MM.1S (cell line): ENCODE measurements at regions not wholly inside any gene's neighbourhood (a gene's known extent, or its start where the extent isn't known, plus 50 kb on each side); places are given as distances from the start of the nearest gene placed in this dataset.

Source experiments
- DNase-seq: peaks from one replicate; pipeline ENCODE4 v3.0.0-alpha.2; 2015
- H2AFZ ChIP-seq: fragments of 300-600 bp; sonication (generic); 2 replicates; pipeline ENCODE4 v1.6.0; 2016; ENCODE audit warnings: antibody characterized with exemption, low read length
- H3F3A ChIP-seq: fragments of 300-600 bp; sonication (generic); 2 replicates; pipeline ENCODE4 v1.6.1; 2016; ENCODE audit warnings: mild to moderate bottlenecking, antibody characterized with exemption, low read length, moderate library complexity, mixed read lengths; ENCODE audit not compliant: insufficient read depth
- H3K27ac ChIP-seq: fragments of 300-600 bp; sonication (generic); 2 replicates; pipeline ENCODE4 v1.5.1; 2016; ENCODE audit warnings: mild to moderate bottlenecking, low read length
- H3K27me3 ChIP-seq: fragments of 300-600 bp; sonication (generic); replicated peaks from 2 replicates; pipeline ENCODE4 v1.6.0; 2016; ENCODE audit warnings: low read length; ENCODE audit not compliant: insufficient read depth
- H3K36me3 ChIP-seq: fragments of 300-600 bp; sonication (generic); replicated peaks from 2 replicates; pipeline ENCODE4 v1.6.1; 2016; ENCODE audit warnings: mild to moderate bottlenecking, low read length, mixed read lengths; ENCODE audit not compliant: insufficient read depth
- H3K4me1 ChIP-seq: fragments of 300-600 bp; sonication (generic); 2 replicates; pipeline ENCODE4 v1.6.1; 2016; ENCODE audit warnings: low read length, mixed read lengths
- H3K4me2 ChIP-seq: fragments of 300-600 bp; sonication (generic); 2 replicates; pipeline ENCODE4 v1.6.0; 2016; ENCODE audit warnings: low read depth, low read length
- H3K4me3 ChIP-seq: fragments of 300-600 bp; sonication (generic); 2 replicates; pipeline ENCODE4 v1.5.1; 2016; ENCODE audit warnings: low read length, mixed read lengths
- H3K79me2 ChIP-seq: fragments of 300-600 bp; sonication (generic); 2 replicates; pipeline ENCODE4 v1.6.1; 2016; ENCODE audit warnings: mixed run types, low read length, mixed read lengths
- H3K9ac ChIP-seq: fragments of 300-600 bp; sonication (generic); 2 replicates; pipeline ENCODE4 v1.6.1; 2016; ENCODE audit warnings: low read length, mixed read lengths
- H3K9me2 ChIP-seq: fragments of 300-600 bp; sonication (generic); replicated peaks from 2 replicates; pipeline ENCODE4 v1.6.1; 2016; ENCODE audit warnings: mild to moderate bottlenecking, low read length, mixed read lengths; ENCODE audit not compliant: insufficient read depth
- H3K9me3 ChIP-seq: fragments of 300-600 bp; sonication (generic); replicated peaks from 2 replicates; pipeline ENCODE4 v1.6.1; 2016; ENCODE audit warnings: mild to moderate bottlenecking, low read length, mixed read lengths; ENCODE audit not compliant: insufficient read depth
- H4K20me1 ChIP-seq: fragments of 300-600 bp; sonication (generic); 2 replicates; pipeline ENCODE4 v1.6.1; 2016; ENCODE audit warnings: mild to moderate bottlenecking, low read length, moderate library complexity, mixed read lengths; ENCODE audit not compliant: insufficient read depth
- CTCF ChIP-seq: fragments of 300-600 bp; sonication (generic); IDR thresholded peaks from 2 replicates; pipeline ENCODE4 v1.5.1; 2016; ENCODE audit warnings: antibody characterized with exemption, low read length, mixed read lengths
- EZH2 ChIP-seq: fragments of 300-600 bp; sonication (generic); optimal IDR thresholded peaks from 2 replicates; pipeline ENCODE3; 2017; ENCODE audit warnings: low read depth, mild to moderate bottlenecking, antibody characterized with exemption, low read length, mixed read lengths
- EZH2phosphoT487 ChIP-seq: fragments of 300-600 bp; sonication (generic); IDR thresholded peaks from 2 replicates; pipeline ENCODE4 v1.6.1; 2018; ENCODE audit warnings: antibody characterized with exemption, low read length

GRCh38 chr5:167553511-167553910 is 737.9 kb upstream of the WWC1 start:
- H2AFZ ChIP-seq, result no peak overlapping the region
- no peak overlapping the region for H3K4me3 ChIP-seq
- H3K9me3 ChIP-seq, result no peaks in the 10 kb centered on the region
- H3K4me1 ChIP-seq, result no peaks in the 10 kb centered on the region
- TF ChIP-seq EZH2phosphoT487, result no peak
- no peak for TF ChIP-seq CTCF
- no peak for TF ChIP-seq EZH2
- no peaks in the 10 kb centered on the region for H3K27me3 ChIP-seq
- no peaks in the 10 kb centered on the region for H3K9me2 ChIP-seq
- H3K4me2 ChIP-seq, result no peak overlapping the region
- H3K27ac ChIP-seq, result no peak overlapping the region
- no peak for DNase-seq
- H3K79me2 ChIP-seq, result no peaks in the 10 kb centered on the region
- no peaks in the 10 kb centered on the region for H3K36me3 ChIP-seq
- no peaks in the 10 kb centered on the region for H4K20me1 ChIP-seq
- H3K9ac ChIP-seq, result no peak overlapping the region
- no peaks in the 10 kb centered on the region for H3F3A ChIP-seq

- Histone ChIP-seq H3K79me2 (no peaks in the 10 kb centered on the region), H3K4me2 (no peak overlapping the region), H3K9me3 (no peaks in the 10 kb centered on the region), H4K20me1 (no peaks in the 10 kb centered on the region), H3K27ac (no peak overlapping the region), H3K9ac (no peak overlapping the region), H3K4me1 (no peaks in the 10 kb centered on the region), H3K36me3 (no peaks in the 10 kb centered on the region), H3K9me2 (no peaks in the 10 kb centered on the region), H2AFZ (no peak overlapping the region), H3F3A (no peaks in the 10 kb centered on the region), H3K27me3 (no peaks in the 10 kb centered on the region), H3K4me3 (no peak overlapping the region)
- TF ChIP-seq CTCF (no peak), EZH2 (no peak), EZH2phosphoT487 (no peak)
- DNase-seq, result no peak
Measured at GRCh38 chr5:167554564-167555290, 736.7 kb upstream of the WWC1 start.

GRCh38 chr5:167555565-167556166 is 735.8 kb upstream of the WWC1 start:
- H3K4me3 ChIP-seq, result no peak overlapping the region
- DNase-seq, result no peak
- no peak overlapping the region for H3K27ac ChIP-seq
- no peaks in the 10 kb centered on the region for H3K79me2 ChIP-seq
- no peaks in the 10 kb centered on the region for H3K27me3 ChIP-seq
- no peak overlapping the region for H3K9ac ChIP-seq
- H3K9me3 ChIP-seq, result no peaks in the 10 kb centered on the region
- no peaks in the 10 kb centered on the region for H3F3A ChIP-seq
- TF ChIP-seq CTCF (no peak), EZH2 (no peak), EZH2phosphoT487 (no peak)
- no peak overlapping the region for H2AFZ ChIP-seq
- no peaks in the 10 kb centered on the region for H4K20me1 ChIP-seq
- no peaks in the 10 kb centered on the region for H3K9me2 ChIP-seq
- no peaks in the 10 kb centered on the region for H3K36me3 ChIP-seq
- H3K4me1 ChIP-seq, result no peaks in the 10 kb centered on the region
- no peak overlapping the region for H3K4me2 ChIP-seq
